GM19238 (cell line): ENCODE measurements at regions not wholly inside any gene's neighbourhood (a gene's known extent, or its start where the extent isn't known, plus 50 kb on each side); places are given as distances from the start of the nearest gene placed in this dataset.
"Not testable (repeated sequence)": the region's sequence is repeated elsewhere in the genome, so short reads cannot be mapped to it uniquely, and the experiment has no call there.

Experiments
- DNase-seq: peaks from one replicate; pipeline ENCODE4 v3.0.0; 2011; ENCODE audit warnings: low spot score; ENCODE audit not compliant: insufficient read length

DNA sequence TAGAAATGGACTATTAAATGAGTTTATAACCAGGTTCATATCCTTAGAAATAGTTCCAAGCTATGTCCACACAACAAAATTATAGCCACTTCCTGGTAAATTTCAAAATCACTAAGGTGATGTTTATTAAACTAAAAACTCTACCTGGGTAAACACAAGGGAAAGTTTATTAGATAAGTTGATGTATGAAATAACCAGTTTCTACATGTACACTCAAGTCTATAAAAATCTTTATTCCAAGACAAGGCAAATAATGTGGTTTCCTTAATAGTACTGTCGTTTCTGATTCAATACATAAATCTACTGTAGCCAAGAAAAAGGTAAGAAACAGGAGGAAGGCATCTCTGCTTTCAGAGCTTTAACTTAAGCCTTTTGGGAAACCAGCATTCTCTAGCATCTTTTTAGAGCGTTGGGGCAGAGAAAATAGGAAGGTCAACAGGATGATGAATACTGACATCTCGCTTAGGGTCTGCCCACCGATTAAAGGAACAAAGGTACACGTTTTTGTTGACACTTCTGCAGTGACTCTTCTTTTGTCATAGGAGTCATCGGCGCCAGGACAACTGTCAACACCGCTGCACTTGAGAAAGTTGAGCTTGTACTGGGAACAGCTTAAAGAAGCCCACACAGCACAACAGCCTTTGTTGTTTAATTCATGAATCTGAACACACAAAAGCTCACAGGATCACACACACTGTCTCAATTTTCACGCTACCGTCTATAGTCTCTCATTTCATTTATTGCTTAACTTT is 513.6 kb downstream of the SLCO4C1 start:
- DNase-seq, result no peak

DNA sequence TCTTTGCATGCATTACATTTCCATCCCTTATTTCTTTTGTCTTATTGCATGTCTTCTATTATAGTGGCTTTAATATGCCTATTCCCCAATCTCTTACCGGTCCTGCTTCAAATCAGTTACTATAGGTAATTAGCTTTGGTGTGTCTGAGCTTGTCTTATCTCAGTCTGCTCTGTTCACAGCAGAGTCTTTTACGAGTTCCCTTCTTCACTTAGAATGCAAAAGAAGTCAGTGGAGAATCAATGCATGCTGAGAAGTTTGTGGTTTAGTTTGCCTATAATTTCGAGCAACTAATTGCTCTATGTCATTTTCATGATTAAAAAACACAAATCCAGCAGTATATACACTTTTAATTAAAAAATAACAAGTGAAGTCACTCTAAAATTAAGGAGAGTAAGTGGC is 545.0 kb downstream of the SLCO4C1 start:
- DNase-seq, result no peak

DNA sequence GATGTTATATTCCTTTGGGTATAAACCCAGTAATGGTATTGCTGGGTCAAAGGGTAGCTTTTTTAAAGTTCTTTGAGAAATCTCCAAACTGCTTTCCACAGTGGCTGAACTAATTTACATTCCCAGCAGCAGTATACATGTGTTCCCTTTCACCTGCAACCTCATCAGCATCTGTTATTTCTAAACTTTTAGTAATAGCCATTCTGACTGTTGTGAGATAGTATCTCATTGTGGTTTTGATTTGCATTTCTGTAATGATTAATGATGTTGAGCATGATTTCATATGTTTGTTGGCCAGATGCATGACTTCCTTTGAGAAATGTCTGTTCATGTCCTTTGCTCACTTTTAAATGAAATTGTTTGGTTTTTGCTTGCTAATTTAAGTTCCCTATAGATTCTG is 553.1 kb downstream of the SLCO4C1 start:
- not testable (repeated sequence) for DNase-seq

DNA sequence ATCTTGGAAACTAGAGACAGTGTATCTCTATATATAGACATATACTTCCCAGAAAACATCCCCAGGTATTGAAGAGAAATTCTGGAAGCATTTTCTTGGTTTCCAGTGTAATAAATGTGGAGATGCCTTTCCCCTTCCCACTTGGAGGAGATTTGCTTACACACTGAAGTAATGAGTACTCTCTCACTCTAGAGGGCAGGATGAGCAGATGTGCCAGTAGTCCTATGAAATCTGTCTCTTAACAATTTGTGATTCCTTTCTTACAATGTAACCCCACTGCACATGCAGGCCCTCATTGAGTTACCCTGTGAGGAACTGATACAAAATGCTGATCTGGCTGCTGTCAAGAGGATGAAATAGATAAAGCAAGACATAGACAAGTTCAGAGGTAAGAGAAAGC is 567.2 kb downstream of the SLCO4C1 start:
- DNase-seq, result no peak

DNA sequence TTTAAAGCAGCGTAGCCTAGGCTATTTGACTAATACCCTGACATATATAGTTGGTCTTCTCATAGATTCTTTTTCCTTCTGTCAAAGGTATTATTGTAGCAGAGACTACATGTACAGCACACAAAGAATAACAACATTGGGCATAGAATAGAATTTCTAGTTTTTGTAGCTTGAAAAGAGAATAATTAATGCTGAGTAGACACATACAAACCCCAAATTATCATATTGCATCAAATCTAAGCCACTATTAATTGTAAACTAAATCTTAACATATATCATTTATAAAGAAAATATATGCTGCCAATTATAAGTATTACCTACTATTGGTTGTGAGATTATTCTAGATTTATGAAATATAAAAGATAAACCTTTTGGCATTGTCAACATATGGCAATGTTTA is 574.5 kb downstream of the SLCO4C1 start:
- DNase-seq, result no peak

DNA sequence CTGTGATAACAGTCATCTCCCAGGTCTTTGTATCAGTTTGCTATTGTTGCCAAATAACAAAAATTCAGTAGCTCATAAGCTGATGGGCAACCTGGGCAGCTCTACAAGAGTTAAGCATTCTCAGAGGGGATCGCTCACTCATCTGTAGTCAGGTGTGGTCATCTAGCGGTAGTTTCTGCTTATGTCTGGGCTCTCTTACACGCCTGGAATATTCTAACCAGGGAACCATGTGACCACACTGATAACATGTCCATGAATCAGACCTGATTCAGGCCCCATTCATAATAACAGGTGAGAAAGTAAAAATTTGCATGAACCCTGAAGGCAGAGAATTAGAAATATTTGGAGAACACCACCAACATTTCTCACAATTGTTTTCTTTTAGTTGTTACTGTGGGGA is 576.1 kb downstream of the SLCO4C1 start:
- DNase-seq, result no peak

DNA sequence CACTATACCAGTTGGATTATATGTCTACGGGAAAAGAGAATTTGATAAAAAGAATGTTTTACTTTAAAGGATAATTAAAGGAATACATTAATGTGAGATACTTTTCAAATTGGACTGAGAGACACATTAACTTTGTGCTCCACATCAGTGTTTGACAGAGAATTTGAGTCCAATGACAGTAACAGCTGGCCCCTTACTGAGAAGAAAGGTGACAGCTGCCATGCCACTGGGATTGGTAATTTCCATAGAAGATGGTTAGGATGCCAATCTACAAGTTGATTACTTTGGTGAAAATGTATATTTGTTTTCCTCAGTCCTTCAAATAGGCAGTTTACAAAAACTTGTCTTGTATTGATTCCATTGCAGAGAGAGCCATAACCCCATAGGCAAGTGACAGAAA is 578.4 kb downstream of the SLCO4C1 start:
- no peak for DNase-seq

DNA sequence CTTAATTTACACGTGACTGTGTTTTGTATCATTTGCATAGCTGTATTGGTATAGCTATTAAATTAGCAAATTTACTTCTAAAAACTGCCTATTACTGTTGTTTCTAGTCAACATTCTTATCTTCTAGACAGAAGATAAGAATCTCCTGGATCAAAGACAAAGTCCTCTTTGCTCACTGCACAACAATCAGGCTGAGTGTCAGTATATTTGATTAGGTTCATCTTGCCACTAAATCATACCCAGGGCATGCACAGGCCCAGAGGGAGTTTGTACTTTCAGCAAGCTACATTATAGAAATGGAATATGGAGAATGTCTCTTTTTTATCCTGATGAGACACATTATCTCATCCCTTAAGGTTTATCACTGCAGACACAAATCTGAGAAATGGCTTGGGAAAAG is 579.1 kb downstream of the SLCO4C1 start:
- DNase-seq, result no peak

DNA sequence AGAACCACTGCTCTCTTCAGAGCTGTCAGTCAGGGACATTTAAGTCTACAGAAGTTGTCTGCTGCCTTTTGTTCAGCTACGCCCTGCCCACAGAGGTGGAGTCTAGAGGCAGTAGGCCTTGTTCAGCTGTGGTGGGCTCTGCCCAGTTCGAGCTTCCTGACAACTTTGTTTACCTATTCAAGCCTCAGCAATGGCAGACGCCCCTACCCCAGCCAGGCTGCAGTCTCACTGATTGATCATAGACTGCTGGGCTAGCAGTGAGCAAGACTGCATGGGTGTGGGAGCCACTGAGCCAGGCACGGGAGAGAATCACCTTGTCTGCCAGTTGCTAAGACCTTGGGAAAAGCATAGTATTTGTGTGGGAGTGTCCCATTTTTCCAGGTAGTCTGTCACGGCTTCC is 580.3 kb downstream of the SLCO4C1 start:
- DNase-seq, result not testable (repeated sequence)

DNA sequence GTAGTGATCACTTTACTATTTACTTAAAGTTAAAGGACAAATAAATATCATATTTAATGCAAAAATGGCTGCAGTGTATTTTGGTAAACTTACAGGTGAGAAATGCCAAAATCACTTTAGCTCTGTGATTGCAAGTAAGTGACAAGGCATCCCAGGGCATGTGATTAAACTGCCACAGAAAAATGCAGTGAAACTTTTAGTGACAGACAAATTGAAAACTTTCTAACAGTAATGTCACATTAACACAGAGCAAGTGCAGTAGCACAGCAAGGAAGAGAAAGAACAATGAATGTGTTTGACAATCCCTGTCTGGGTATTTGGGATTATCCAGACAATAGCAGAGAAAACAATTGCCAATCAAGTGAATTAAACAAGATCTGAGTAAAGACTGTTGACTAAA is 606.8 kb downstream of the SLCO4C1 start:
- no peak for DNase-seq

DNA sequence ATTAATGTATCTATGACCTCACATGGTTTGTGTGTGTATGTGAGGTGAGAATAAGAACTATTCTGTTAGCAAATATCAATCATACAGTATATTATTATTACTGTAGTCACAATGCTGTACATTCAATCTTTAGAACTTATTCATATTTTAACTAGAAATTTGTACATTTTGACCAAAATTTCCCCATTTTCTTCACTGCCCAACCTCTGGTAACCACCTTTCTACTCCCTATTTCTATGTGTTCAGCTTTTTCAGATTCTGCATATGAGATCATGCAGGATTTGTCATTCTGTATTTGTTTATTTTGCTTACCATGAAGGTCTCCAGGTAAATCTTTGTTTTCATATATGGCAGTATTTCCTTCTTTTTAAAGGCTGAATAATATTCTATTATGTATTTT is 607.9 kb downstream of the SLCO4C1 start:
- DNase-seq, result no peak

DNA sequence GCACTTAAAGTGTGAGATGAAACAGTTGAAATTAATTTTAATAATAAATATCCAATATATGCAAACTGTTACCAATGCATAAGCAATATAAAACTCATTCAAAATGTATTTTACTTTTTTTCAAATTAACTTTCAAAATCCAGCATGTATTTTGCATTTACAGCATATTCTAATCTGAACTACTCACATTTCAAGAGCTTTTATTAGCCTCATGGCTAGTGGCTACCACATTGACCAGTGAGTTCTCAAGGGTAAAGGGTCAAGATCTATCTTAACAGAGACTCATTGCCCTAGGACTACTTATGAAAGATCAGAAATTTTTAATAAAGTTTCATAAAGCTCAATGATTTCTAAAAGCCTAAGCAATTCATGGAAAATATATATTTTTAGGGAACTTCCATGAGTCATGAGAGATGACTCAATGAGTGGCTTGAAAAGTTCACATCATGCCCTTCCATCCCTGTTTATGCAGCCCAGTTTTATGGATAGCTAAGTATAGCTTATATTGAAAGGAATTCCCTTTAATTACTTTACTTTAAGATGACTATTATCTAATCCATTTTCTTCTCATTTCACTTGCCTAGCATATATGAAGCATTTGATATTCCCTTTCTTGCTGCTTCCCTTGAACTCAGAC is 608.6 kb downstream of the SLCO4C1 start:
- no peak for DNase-seq

DNA sequence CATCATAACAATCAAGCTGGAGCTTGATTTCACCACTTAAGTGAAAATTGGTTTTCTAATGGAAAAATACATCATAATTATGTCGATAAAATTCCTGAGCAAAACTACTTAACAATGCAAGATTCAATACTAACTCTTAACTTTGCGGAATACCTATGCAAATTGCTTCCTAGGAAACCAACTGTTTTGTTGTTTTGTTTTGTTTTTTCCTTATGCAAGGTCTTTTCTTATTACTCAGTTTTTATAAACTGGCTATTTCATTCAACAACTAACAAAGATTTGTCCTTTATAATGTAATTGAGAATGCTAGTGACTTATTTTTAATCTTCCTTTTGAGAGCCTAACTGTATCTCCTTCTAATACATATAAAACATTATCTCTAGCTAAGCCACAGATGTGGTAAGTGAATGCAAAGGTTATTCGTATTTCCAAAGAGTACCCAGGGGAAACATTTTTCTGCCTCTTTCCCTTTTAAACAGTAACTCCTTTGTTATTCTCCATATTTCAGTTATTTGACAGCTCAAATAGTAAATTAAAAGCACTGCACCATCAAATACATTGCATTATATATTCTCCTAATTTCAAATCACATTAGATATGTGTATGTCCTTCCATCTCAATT is 609.4 kb downstream of the SLCO4C1 start:
- DNase-seq, result no peak

DNA sequence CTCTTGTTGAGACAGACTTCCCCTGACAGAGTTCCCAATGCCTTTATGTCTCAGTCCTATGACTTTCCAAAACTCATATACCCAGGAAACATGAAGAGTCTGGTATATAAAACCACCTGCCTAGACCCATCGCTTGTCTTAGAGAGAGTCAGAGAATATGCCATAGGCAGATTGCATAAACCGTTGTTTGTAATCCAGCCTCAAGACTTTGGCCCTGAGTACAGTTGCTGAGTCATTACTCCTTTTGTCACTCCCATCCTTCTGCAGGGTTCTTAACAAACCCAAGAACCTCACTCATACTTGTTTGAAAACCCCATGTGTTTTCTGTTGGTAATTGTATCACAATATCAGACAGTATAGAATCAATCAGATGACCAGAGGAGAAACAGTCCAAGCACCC is 616.3 kb downstream of the SLCO4C1 start:
- no peak for DNase-seq

DNA sequence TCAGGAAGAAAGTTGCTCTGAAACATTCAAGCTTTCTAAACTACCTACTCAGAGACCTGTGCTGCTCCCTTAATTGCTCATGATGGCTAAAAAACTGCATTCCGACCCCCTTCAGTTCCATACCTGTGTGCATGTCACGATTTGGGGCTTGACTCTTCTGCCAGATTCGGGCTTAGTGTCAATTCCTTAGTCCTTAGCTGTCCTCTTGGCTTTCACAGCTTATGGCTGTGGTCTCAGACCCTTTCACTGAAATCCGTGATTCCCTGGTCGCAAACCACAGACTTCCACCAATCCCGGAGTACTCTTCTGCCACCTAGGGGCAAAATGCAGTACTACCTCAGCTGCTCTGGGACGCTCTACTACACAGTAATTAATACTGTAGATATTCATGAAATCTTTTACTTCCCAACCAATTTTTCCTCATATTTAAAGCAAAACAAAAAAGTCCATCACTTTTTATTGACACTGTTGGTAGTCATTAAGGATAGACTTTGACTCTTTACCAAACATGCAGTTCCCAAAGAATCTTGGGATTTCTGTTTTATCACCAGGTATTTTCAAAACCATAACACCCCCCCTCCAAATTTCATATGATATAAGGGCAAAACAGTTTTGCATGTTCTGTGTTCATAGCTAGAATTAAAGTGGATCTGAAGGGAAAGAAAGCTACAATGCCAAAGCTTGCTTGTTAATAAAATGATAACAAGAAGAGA is 617.4 kb downstream of the SLCO4C1 start:
- no peak for DNase-seq

DNA sequence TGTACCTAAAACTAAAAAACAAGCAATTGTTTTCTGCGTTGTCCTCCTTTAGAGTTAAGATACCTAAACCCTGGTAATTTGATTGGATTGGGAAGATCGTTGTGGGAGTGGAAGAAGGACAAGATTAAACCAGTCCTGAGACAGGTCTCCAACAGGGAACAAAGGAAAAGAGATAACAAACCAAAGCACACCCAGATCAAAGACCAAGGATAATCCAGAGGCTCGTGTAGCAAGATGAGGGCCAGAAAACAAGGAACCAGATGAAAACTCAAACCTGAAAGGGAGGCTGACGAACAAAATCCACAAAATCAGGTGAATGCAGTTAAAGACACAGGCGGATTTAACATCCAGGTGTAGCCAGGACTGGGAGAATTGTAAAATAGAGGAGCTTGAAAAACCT is 618.1 kb downstream of the SLCO4C1 start:
- no peak for DNase-seq

DNA sequence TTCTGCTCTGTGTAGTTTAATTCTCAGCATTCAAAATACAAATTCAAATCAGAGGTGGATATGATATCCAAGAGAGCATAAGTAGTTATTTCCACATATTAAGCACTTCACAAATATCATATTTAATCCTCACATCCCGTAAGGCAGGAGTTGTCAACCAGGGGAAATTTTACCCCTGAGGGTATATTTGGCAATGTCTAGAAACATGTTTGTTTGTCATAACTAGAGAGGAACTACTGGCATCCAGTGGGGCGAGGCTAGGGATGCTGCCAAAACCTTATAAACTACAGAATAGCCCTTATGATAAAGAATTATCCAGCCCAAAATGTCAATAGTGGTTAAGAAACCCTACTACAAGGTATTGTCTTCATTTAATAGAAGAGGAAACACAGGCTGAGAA is 619.4 kb downstream of the SLCO4C1 start:
- DNase-seq, result no peak

DNA sequence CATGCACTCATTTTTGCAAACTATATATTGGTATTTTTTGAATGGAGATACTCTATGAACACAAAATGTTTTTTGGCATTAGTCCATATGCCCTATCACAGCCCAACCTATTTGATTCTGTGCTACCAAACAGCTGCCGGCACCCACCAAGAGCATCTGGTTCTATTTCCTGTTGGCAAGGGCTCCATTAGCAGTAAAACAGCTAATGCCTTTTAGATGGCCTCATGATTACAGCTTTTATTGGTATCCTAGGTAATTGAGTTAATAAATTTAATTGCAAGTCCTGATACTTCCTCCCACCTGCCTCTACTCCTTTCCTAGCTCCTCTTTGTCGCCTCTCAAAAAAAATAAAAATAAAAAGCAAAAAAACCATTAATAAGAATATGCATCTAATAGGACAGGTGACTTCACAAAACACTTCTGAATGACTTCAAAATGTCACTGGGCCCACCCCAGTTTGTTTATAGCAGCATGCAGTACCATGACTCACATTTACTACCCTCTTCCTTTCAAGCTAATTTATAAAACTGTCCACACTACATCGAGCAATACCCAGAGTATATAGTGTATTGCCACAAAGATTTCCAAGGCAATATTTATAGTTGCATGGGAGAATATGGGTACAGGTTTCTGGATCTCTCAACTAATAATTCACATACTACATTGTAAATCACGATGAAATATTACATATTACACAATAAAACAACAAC is 620.4 kb downstream of the SLCO4C1 start:
- no peak for DNase-seq

DNA sequence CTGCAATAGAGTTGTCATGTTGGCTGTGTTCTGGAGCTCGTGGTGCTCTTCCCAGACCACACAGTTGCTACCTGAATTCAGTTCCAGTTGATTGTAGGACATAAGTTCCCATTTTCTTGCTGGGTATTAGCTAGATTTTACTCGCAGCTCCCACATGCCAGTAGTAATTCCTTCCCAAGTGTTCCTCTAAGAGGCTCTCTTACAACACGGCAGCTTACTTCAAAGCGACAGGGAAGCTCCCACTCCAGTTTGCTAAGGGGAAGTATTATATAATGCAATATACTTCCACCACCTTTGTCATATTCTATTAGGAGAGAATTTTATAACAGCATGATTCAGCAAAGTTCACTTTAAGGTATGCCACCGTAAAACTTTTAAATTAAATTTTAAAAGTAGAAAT is 623.0 kb downstream of the SLCO4C1 start:
- no peak for DNase-seq

DNA sequence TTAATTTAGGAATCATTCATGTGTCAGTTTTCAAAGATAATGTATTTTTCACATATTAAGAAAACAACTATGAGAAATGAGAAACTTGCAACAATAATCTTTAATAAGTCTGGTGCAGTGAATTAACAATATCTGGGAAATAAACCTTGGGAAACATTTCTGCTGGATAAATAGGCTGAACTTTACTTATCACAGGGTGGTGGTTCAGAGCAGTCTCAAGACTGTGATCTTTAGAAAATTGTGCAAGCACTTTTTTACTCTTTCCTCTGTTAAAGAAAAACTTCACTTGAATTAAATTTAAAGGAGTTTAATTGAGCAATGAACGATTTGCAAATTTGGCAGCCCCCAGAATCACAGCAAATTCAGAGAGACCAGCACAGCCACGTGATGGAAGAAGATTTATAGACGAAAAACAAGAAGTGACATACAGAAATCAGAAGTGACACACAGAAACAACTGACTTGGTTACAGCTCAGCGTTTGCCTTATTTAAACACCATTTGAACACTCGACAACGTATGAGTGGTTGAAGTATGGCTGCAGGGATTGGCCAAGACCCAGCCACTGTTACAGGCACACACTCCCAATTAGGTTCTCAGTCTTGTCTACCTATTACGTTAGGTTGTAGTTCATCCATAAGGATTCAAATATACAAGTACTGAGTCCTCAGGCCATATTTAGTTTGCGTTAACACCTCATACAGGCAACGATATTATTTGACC is 631.9 kb downstream of the SLCO4C1 start:
- DNase-seq, result no peak

DNA sequence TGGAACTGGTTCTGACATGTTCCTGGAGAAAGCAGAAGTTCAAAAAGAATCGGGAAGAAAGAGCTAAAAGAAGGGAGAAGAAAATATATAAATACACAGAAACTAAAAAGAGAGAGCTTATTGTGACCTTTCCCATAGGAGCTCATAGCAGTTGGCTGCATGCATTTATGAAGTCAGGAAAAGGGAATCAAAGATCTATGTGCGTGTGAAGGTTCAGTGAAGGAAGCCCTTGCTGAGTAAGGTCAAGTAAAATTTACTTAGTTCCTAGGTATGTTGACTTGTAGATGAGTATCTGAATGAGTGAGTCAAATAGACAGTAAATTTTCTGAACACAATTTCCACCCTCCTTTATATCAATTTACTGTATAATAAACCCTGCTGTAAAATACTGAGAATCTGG is 632.5 kb downstream of the SLCO4C1 start:
- DNase-seq, result no peak
